Tibial nerve (tissue), 4 donors: ENCODE measurements at regions not wholly inside any gene's neighbourhood (a gene's known extent, or its start where the extent isn't known, plus 50 kb on each side); places are given as distances from the start of the nearest gene placed in this dataset.
A peak's percentile ranks its signal among the peaks of the same experiment; 100 is the strongest.

Experiments used
- DNase-seq, 2 donors: peaks; one replicate each; pipeline ENCODE4 v3.0.0-alpha.2; 2019; ENCODE audit warnings: low spot score in 2 of 2
- H3K27ac ChIP-seq, 4 donors: fragments of 200-600 bp; sonication (generic) in 3 of 4; one replicate each; pipeline ENCODE4 v1.5.1; 2017 to 2019; ENCODE audit warnings: mild to moderate bottlenecking in 1 of 4
- H3K27me3 ChIP-seq, 2 donors: fragments of 200-600 bp; sonication (generic) in 1 of 2; one replicate each; pipeline versions ENCODE4 v1.5.1 to v1.6.0; 2017 to 2019
- H3K36me3 ChIP-seq, 3 donors: fragments of 200-600 bp; sonication (generic); one replicate each; pipeline ENCODE4 v1.5.1; 2018 to 2019
- H3K4me1 ChIP-seq, 4 donors: fragments of 200-600 bp; sonication (generic) in 3 of 4; one replicate each; pipeline ENCODE4 v1.5.1; 2017 to 2019
- H3K4me3 ChIP-seq, 4 donors: fragments of 200-600 bp; sonication (generic) in 3 of 4; one replicate each; pipeline ENCODE4 v1.5.1; 2017 to 2019; ENCODE audit warnings: mild to moderate bottlenecking in 1 of 4, moderate library complexity in 1 of 4
- H3K9me3 ChIP-seq, 4 donors: fragments of 200-600 bp; sonication (generic) in 3 of 4; one replicate each; pipeline ENCODE4 v1.5.1; 2017 to 2019
- CTCF ChIP-seq, 5 experiments: fragments of 200-600 bp in 3 of 5; fragments of 450-650 bp in 2 of 5; sonication (generic) in 3 of 5; IDR thresholded peaks; one replicate each; pipeline ENCODE4 v1.5.1; 2016 to 2019; ENCODE audit warnings: antibody characterized with exemption in 5 of 5, mild to moderate bottlenecking in 3 of 5, moderate library complexity in 2 of 5
- EP300 ChIP-seq, 2 donors: sonication (generic); formaldehyde crosslinking; IDR thresholded peaks; one replicate each; pipeline ENCODE4 v1.6.1; 2017; ENCODE audit warnings: antibody characterized with exemption in 2 of 2, mild to moderate bottlenecking in 1 of 2
- POLR2A ChIP-seq, 2 donors: fragments of 450-650 bp; IDR thresholded peaks; one replicate each; pipeline ENCODE4 v1.6.1; 2017; ENCODE audit warnings: antibody characterized with exemption in 2 of 2, mild to moderate bottlenecking in 2 of 2, moderate library complexity in 2 of 2
- WGBS, 2 donors: methylation state at CpG; one replicate each; pipeline ENCODE4 v1.1.5; 2018; 5-methylcytosine and 5-hydroxymethylcytosine counted together

GRCh38 chr14:75333606-75334548 lies 55.2 kb downstream of the FOS start:
- DNase-seq: peak in 1 of 2 donors; percentile 41
- peak overlapping the region in 2 of 4 donors; percentile 20 for H3K4me3 ChIP-seq
- peaks cover 0 to 4% (median 0%) of the 10 kb centered on the region in 4 donors for H3K9me3 ChIP-seq
- peak overlapping the region; percentile 14 to 88 (median 83) for H3K27ac ChIP-seq
- no peaks in the 10 kb centered on the region for H3K27me3 ChIP-seq
- peaks cover 0 to 40% (median 15%) of the 10 kb centered on the region in 4 donors for H3K4me1 ChIP-seq
- 64 to 65% methylated on average over 36 of the region's 36 CpGs for WGBS, 2 donors
- H3K36me3 ChIP-seq: no peaks in the 10 kb centered on the region
- TF ChIP-seq POLR2A (IDR thresholded peaks at IDR 0.05) (peak; percentile 23 to 29), EP300 (IDR thresholded peaks at IDR 0.05) (peak in 1 of 2 donors; percentile 48), CTCF (IDR thresholded peaks at IDR 0.05) (no peak)

- Histone ChIP-seq H3K9me3 (peaks cover 0 to 4% (median 0%) of the 10 kb centered on the region in 4 donors), H3K27me3 (no peaks in the 10 kb centered on the region), H3K4me1 (peaks cover 0 to 47% (median 19%) of the 10 kb centered on the region in 4 donors), H3K36me3 (no peaks in the 10 kb centered on the region), H3K27ac (peak overlapping the region; percentile 54 to 88 (median 83)), H3K4me3 (peak overlapping the region in 2 of 4 donors; percentile 20)
- WGBS, 2 donors: 36 to 43% methylated on average over 10 of the region's 10 CpGs
- TF ChIP-seq POLR2A (IDR thresholded peaks at IDR 0.05): no peak
- no peak for TF ChIP-seq EP300 (IDR thresholded peaks at IDR 0.05)
- no peak for TF ChIP-seq CTCF (IDR thresholded peaks at IDR 0.05)
- no peak for DNase-seq
Measured at GRCh38 chr14:75334549-75335051, 56.0 kb downstream of the FOS start.

GRCh38 chr14:75335571-75335970 lies 56.9 kb downstream of the FOS start:
- Histone ChIP-seq H3K36me3 (no peaks in the 10 kb centered on the region), H3K27me3 (no peaks in the 10 kb centered on the region), H3K4me1 (peaks cover 0 to 57% (median 28%) of the 10 kb centered on the region in 4 donors), H3K27ac (peak overlapping the region; percentile 60 to 88 (median 76)), H3K9me3 (peaks cover 0 to 4% (median 0%) of the 10 kb centered on the region in 4 donors), H3K4me3 (no peak overlapping the region)
- TF ChIP-seq POLR2A (IDR thresholded peaks at IDR 0.05) (no peak), EP300 (IDR thresholded peaks at IDR 0.05) (peak in 1 of 2 donors; percentile 51), CTCF (IDR thresholded peaks at IDR 0.05) (no peak)
- DNase-seq: no peak
- 35 to 50% methylated on average over 6 of the region's 6 CpGs for WGBS, 2 donors

- H3K36me3 ChIP-seq: no peaks in the 10 kb centered on the region
- H3K27me3 ChIP-seq: no peaks in the 10 kb centered on the region
- H3K4me1 ChIP-seq: peaks cover 0 to 78% (median 41%) of the 10 kb centered on the region in 4 donors
- peak overlapping the region in 2 of 4 donors; percentile 75 to 87 for H3K27ac ChIP-seq
- no peak for TF ChIP-seq CTCF (IDR thresholded peaks at IDR 0.05)
- DNase-seq: no peak
- H3K9me3 ChIP-seq: peaks cover 0 to 4% (median 0%) of the 10 kb centered on the region in 4 donors
- no peak overlapping the region for H3K4me3 ChIP-seq
Measured at GRCh38 chr14:75338398-75338797, 59.8 kb downstream of the FOS start.

- DNase-seq: peak in 1 of 2 donors; percentile 36
- peaks cover 0 to 4% (median 0%) of the 10 kb centered on the region in 4 donors for H3K9me3 ChIP-seq
- TF ChIP-seq CTCF (IDR thresholded peaks at IDR 0.05) (no peak), EP300 (IDR thresholded peaks at IDR 0.05) (peak in 1 of 2 donors; percentile 65)
- WGBS, 2 donors: 18 to 20% methylated on average over 4 of the region's 4 CpGs
- no peaks in the 10 kb centered on the region for H3K27me3 ChIP-seq
- peaks cover 0 to 78% (median 41%) of the 10 kb centered on the region in 4 donors for H3K4me1 ChIP-seq
- no peaks in the 10 kb centered on the region for H3K36me3 ChIP-seq
- H3K4me3 ChIP-seq: no peak overlapping the region
- H3K27ac ChIP-seq: peak overlapping the region in 3 of 4 donors; percentile 31 to 87 (median 75)
Measured at GRCh38 chr14:75339059-75339458, 60.4 kb downstream of the FOS start.
